ENCODE measurements at regions not wholly inside any gene's neighbourhood (a gene's known extent, or its start where the extent isn't known, plus 50 kb on each side); places are given as distances from the start of the nearest gene placed in this dataset.
"Not testable (repeated sequence)": the region's sequence is repeated elsewhere in the genome, so short reads cannot be mapped to it uniquely, and the experiment has no call there.

DNA sequence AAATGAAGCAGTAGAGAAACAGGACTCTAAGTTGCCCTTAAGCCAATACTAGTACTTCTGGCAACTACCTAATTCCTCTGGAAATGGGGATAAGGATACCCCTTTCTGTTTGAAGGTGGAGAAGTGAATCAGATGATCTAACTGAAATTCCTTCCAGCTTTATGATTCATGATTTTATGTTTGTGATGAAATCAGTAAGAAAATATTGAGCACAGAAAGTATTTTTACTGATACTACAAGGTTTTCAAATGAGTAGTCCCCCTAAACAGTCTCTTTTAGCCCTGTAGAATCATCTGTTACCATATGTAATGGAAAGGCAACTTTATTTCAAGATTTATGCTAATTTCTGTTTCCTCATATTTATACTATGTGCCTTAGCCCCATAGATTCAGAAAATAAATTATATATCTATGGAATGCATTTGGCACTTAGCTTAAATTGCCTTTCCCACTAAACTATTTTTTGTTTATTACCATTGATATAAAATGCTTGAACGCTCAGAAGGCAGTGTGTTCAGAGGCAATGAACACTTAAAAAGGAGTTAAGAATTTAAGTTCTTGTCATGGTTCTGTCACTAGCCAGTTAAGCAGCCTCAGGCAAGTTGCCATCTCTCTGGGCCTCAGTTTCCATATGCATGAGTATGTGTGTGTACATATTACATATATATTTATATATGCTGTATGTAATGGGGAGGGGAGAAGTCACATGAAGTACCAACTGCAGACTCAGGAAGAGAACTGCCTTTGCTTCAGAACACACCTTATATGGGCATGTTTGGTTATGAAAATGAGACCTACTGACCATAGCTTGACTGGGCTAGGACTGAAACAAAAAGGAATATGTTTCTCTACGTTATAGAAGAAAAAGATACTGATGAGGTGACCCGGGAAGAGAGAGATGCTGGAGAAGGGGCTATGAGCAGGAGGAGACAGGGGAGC is 97.7 kb downstream of the CDC42EP3 start:
- DNase-seq = no peak

DNA sequence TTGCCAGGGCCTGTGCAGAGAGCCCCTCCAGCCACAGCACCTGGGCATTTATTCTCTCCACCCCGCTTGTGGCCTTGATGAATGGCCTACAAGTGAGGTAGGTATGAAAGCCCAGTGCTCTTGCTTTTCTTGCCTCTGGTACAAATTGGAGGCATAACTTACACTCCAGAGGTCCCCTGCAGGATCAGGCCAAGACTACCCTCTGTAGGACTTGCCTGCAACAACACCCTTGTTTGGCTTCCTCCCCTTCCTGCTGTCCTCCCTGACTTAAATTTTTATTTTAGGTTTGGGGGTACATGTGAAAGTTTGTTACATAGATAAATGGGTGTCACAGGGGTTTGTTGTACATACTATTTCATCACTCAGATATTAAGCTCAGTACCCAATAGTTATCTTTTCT is 95.7 kb downstream of the CDC42EP3 start:
- no peak for DNase-seq

DNA sequence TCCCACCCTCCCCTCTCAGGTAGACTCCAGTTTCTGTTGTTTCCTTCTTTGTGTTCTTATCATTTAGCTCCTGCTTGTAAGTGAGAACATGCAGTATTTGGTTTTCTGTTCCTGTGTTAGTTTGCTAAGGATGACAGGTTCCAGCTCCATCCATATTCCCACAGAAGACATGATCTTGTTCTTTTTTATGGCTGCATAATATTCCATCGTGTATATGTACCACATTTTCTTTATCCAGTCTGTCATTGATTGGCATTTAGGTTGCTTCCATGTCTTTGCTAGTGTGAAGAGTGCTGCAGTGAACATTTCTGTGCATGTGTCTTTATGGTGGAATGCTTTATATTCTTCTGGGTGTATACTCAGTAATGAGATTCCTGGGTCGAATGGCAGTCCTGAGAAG is 95.2 kb downstream of the CDC42EP3 start:
- not testable (repeated sequence) for DNase-seq

DNA sequence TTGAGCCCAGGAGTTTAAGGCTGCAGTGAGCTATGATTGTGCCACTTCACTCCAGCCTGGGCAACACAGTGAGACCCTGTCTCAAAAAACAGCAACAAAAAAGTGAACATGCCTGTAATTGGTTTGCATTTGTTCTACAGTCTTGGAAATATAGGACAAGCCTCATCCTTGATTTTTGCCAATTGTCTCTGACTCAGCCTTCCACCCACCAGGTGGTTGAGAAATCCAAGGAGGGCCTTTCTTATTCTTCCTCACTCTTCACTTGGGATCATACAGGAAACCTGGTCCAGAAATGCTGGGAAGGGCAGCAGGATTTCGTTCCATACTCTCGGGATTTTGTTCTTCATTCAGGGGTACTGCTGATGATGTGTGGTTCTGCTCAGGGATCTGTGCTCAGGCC is 94.6 kb downstream of the CDC42EP3 start:
- DNase-seq = no peak

DNA sequence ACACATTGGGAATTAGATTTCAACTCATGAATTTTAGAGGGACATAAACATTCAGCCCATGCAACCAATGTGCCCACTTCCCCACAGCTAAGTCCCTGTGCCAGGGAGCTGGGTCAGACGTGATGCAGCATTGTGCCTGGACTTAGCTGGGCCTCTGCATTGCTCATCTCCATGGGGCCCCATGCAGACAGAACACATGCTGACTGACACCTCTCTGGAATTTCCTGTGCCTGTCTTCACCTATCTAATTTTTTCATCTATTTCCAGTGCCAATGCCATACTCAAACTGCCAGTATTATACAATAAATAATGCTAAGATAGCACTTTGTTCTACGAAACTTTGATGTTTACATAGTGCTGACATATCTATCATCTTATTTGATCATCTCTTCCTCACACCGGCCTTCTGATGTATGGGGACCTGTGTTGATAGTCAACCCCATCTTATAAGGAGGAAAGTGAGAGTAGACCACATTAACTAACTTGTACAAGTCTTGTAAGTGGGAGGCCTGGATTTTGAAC is 92.2 kb downstream of the CDC42EP3 start:
- no peak for DNase-seq

DNA sequence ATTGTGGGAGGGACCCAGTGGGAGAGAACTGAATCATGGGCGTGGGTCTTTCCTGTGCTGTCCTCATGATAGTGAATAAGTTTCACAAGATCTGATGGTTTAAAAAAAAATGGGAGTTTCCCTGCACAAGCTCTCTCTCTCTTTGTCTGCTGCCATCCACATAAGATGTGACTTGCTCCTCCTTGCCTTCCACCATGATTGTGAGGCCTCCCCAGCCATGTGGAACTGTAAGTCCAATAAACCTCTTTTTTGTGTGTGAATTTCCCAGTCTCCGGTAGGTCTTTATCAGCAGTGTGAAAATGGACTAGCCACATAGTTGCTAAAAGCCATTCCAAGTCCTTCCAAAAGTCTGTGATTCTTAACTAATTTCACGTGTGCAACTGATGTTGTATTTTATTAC is 91.5 kb downstream of the CDC42EP3 start:
- not testable (repeated sequence) for DNase-seq

DNA sequence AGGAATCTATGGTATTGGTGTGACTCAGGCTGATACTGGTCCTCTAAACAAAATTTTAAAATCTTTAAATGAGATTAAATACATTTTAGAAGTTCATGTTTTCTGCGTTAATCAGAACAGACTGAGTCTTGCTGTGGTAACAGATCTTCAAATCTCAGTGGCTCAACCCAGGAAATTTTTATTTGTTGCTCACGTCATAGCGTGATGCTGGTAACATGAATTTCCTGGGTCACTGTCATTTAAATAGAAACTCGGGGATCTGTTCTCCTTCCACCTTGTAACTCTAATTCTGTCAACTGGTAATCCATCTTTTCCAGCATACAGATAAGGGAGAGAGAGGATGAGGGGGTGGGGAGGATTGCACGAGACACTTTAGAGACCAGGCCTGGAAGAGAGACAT is 90.0 kb downstream of the CDC42EP3 start:
- DNase-seq = no peak

DNA sequence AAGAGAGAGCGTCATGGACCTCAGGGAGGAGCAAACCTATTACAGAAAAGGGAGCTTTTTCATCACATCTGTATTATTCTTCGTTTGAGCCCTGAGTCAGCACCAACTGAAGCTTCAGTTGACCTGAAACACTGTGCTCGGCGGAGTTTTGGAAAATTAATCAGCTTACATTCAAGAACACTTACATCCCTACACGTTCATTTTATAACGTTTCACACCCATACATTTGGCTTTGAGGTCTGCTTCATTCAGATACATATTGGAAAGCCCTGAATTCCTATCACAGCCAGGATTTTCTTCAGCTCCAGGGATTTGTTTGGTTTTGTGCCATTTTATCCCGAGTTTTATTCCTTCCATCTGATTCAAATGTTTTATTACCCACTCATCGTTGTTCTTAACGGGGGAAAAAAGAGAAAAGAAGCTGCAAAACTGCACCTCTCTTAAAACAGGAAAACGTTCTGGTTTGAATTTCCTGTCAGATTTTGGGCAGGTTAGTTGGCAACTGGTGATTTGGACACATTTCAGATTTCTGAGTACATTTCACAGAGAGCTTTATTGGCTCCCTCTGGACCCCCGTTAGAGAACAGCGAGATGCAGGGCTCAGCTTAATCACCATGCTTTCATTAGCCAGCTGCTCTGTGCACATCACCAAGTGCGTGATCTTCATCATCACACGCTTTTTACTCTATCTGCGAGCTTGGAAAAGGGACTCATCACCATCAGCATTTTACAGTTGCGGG is 88.8 kb downstream of the CDC42EP3 start:
- no peak for DNase-seq

DNA sequence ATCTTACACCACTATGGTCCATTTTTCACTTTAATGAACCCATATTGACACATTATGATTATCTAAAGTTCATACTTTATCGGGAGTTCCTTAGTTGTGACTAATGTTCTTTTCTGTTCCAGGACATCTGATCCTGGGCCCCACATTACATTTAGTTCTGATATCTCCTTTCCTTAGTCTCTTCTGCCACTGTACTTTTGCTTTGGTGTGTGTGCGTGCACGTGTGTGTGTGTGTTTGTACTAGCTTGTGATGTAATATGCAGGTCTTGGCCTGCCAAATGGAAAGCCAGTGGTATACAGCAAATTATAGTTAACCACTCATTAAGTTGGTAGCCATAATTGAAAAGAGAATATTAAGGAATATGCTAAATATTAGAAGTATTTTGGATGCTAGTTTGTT is 88.0 kb downstream of the CDC42EP3 start:
- no peak for DNase-seq

DNA sequence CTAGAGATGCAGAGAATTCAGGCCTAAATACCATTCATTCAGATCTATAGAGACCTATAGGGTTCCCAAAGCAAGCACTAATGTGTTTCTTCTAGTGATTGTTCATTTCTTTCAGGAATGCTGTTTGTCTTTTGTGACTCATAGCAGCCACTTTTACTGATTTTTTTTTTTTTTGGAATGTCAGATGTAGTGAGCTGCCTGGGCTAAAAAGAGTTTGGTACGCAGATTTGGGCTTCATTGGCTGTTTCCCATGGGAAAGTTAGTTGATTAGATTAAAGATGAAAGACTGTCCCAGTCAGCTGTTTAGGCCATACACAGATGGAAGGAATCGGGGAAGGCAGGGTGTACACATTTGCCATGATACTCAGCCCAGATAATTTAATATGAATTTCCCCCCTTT is 87.6 kb downstream of the CDC42EP3 start:
- no peak for DNase-seq

DNA sequence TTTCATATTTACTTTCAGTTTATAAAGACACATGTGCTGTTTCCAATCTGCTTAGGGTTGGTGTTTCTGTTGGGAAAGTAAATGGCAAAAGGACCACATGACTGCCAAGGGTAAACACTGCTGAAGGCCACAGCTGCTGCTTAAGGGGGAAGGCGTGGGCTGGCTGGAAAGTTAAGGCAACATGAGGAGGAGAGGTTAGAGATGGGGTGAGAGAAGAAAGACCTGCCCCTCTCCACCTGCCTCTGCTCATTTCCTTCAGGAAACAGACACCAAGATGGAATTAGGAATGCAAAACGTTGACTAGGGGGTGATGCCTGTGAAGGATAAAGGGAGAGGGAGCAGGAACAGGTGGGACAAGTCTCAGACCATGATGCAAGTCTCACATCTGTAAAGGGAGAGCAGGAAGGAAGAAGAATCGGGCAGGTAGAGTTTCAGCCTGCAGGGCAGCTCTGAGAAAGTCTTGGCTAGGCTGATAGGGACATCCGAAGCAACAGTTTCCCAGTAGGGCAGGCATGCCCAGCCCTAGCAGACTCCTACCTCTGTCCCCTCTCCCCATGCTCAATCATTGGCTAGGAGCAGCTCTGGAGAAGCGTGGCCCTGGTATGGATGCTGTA is 86.0 kb downstream of the CDC42EP3 start:
- DNase-seq = peak in 1 of 2 experiments; percentile 32

DNA sequence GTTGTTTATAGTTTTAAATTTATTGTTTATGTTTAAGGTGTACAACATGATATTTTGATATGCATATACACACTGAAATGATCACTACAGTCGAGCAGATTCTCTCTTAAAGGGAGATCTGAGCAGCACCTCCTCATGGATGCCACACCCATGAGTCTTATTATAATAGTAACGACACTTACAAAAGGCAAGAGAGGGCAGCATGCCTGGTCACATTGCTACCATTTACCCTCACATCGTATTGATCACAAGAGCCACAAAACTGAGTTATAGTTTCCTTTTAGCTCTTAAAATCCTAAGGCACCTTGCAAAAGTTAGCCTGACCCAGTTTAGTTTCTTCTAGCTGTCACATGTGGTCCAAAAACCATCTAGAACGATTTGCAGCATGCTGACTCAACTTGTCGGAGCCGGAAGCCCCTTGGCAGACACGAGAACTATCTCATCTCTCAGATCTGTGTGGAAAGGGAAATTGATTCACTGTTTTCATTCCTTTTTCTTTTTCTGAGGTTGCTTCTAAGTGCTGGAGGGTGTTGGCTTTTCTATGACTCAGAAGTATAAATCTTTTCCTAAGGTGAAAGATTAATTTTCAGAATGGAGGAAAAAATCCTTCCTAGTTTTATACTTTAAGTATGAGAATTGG is 85.3 kb downstream of the CDC42EP3 start:
- DNase-seq = peak; percentile 68 to 74

DNA sequence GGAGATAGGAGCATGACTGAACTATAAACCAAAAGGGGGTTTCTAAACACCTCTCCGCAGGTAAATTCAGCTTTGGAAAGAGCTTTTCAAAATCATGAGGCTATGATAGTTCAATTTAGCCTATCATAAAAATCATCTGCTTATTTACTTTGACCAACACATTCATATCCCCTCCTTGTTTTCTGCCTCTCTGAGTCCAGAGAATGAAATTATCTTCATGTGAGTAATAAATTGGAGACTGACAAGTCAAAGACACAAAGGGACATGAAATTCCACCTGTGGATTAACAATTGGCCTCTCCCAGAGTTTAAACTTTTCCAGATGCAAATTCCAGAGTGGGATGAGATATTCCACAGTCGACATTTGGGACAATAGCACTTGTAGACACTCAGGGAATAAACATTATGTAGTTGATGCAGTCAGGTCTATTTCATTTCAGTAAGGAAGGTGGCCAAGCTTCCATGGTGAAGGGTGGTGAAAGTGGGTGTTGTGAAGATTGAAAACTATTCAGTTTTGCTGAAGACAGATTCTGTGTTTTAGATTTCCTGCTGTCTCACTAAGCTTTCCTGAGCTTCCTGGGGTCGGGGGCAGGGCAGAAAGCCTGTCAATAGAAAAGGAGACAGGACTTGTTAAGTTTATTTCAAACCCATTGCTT is 84.7 kb downstream of the CDC42EP3 start:
- DNase-seq = no peak

DNA sequence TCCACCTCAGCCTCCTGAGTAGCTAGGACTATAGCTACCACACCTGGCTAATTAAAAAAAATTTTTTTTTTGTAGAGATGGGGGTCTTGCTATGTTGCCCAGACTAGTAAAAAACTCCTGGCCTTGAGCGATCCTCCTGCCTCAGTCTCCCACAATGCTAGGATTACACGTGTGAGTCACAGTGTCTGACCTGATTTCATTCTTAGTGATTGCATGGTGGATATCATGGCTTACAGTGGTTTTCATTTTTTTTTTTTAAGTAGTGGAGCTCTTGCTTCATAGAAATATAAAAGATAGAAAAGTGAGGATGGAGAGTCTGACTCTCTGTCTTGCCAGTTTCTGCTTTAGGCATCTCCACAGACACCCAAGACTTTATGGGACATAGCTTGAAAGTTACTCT is 83.6 kb downstream of the CDC42EP3 start:
- no peak for DNase-seq

DNA sequence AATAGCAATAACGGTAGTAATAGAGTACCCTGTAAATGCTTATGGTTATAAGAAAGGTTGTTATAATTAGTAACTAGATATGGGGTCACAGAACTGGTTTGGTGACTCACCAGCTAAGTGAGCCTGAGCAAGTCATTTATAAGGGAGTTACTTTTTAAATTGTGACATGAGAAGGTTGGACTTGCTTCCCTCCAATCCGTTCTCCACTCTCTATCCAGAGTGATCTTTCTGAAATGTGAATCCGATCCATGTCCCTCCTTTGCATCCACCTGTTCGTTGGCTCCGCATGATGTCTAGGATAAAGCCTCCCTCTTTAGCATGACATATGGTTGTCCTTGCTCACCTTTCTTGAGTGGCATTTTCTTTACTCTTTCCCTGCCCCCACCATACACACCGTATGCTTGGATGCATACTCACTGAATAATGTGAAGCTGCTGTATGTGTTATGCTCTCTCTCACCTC is 83.1 kb downstream of the CDC42EP3 start:
- DNase-seq = no peak

DNA sequence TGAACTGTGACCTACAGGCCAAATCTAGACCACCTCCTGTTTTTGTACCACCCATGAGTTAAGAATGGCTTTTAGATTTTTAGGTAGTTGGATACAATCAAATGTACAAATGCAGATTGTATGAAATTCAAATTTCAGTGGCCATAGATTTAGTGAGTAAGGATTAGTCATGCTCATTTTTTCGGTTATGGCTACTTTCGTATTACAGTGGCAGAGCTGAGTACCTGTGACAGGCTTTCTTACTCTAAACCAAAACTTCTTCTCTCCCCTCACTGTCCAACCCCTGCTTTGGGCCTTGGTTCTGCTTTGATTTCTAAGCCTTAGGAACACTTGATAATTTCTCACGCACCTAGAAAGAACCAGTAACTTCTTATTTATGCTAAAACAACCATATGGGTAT is 82.1 kb downstream of the CDC42EP3 start:
- DNase-seq = no peak

DNA sequence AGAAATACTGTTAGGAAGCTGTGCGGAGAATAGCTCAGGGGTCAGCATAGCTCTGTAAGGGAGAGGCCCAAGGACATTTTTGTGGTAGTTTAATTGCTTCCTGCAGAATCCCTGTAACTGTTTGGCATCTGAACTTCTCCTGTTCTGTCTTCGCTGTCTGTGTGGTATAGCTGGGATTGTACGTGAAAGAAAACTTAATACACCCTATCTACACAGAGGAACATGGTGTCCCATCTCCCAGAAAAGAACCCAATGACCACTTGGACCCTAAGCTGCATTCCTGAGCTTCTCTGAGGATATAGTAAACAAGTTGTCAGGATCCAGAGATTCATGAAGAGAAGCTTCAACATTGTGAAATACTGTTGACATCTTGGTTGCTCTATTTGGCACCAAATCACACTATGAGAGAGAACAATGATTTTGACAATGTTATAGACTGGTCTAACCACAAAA is 81.3 kb downstream of the CDC42EP3 start:
- DNase-seq = no peak

All from activated CD4-positive, alpha-beta T cell treated with anti-CD3 and anti-CD28 coated beads, Interleukin-2, amount 50 U/mL, for 48 hours (primary cell).